Loucy (cell line): ENCODE measurements at regions not wholly inside any gene's neighbourhood (a gene's known extent, or its start where the extent isn't known, plus 50 kb on each side); places are given as distances from the start of the nearest gene placed in this dataset.

Experiments used
- H2AFZ ChIP-seq: fragments of 200-600 bp; sonication (generic); 2 replicates; pipeline ENCODE4 v1.6.0; 2016; ENCODE audit warnings: antibody characterized with exemption, mild to moderate bottlenecking, low read length, moderate library complexity
- H3F3A ChIP-seq: fragments of 200-600 bp; 2 replicates; pipeline ENCODE4 v1.6.0; 2016; ENCODE audit warnings: antibody characterized with exemption, low read depth, mild to moderate bottlenecking
- H3K27me3 ChIP-seq: fragments of 200-600 bp; sonication (generic); 2 replicates; pipeline ENCODE4 v1.6.1; 2014; ENCODE audit warnings: low read length, mild to moderate bottlenecking; ENCODE audit not compliant: insufficient read depth, poor library complexity, severe bottlenecking
- H3K36me3 ChIP-seq: fragments of 200-600 bp; sonication (generic); 2 replicates; pipeline ENCODE4 v1.6.1; 2016; ENCODE audit warnings: low read length; ENCODE audit not compliant: insufficient read depth
- H3K4me1 ChIP-seq: fragments of 200-600 bp; sonication (generic); 2 replicates; pipeline ENCODE4 v1.5.1; 2014; ENCODE audit warnings: low read length, mild to moderate bottlenecking; ENCODE audit not compliant: insufficient read depth, poor library complexity, severe bottlenecking
- H3K4me2 ChIP-seq: fragments of 200-600 bp; sonication (generic); 2 replicates; pipeline ENCODE4 v1.6.0; 2014; ENCODE audit warnings: antibody characterized with exemption, low read length, low read depth, mild to moderate bottlenecking; ENCODE audit not compliant: poor library complexity, severe bottlenecking
- H3K4me3 ChIP-seq: fragments of 200-600 bp; sonication (generic); 2 replicates; pipeline ENCODE4 v1.5.1; 2014; ENCODE audit warnings: low read length, mild to moderate bottlenecking, mixed read lengths; ENCODE audit not compliant: poor library complexity, severe bottlenecking
- H3K79me2 ChIP-seq: fragments of 200-600 bp; sonication (generic); 2 replicates; pipeline ENCODE4 v1.6.1; 2014; ENCODE audit warnings: low read length; ENCODE audit not compliant: insufficient read depth
- H3K9ac ChIP-seq: fragments of 200-600 bp; sonication (generic); 2 replicates; pipeline ENCODE4 v1.6.0; 2014; ENCODE audit warnings: mild to moderate bottlenecking, low read depth, low read length, moderate library complexity; ENCODE audit not compliant: poor library complexity, severe bottlenecking
- H3K9me2 ChIP-seq: fragments of 200-600 bp; sonication (generic); replicated peaks from 2 replicates; pipeline ENCODE4 v1.6.1; 2016; ENCODE audit warnings: low read depth, low read length, mixed read lengths
- H3K9me3 ChIP-seq: fragments of 200-600 bp; sonication (generic); 2 replicates; pipeline ENCODE4 v1.6.1; 2014; ENCODE audit warnings: mild to moderate bottlenecking, antibody characterized with exemption, low read length, low read depth; ENCODE audit not compliant: insufficient read depth
- H4K20me1 ChIP-seq: fragments of 200-600 bp; sonication (generic); 2 replicates; pipeline ENCODE4 v1.6.0; 2014; ENCODE audit warnings: antibody characterized with exemption, low read length, mild to moderate bottlenecking; ENCODE audit not compliant: insufficient read depth, poor library complexity, severe bottlenecking
- CTCF ChIP-seq: fragments of 200-600 bp; sonication (generic); conservative IDR thresholded peaks from 2 replicates; pipeline ENCODE4 v1.5.1; 2014; ENCODE audit warnings: mild to moderate bottlenecking, antibody characterized with exemption, low read length
- EZH2phosphoT487 ChIP-seq: fragments of 200-600 bp; IDR thresholded peaks from 2 replicates; pipeline ENCODE4 v1.6.1; 2018; ENCODE audit warnings: antibody characterized with exemption, mild to moderate bottlenecking, moderate library complexity, borderline replicate concordance

DNA sequence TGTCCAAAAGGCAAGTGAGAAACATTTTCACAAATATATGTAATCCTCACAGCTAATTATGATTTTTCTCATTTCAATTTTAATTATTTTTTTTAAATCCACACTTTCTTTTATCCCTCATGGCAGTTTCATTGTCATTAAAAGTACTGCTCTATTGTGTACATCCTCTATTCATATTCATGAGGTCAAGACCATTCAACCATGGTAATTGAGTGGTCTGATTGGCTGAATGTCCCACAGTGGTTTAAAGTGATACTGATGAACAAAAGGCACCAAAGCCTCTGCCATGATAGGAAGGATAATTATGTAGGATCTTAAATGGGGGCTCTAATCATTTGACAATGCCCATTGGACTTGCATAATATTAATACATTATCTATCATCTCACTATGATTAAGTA lies 108.4 kb upstream of the EPHA4 start:
- TF ChIP-seq EZH2phosphoT487 (no peak), CTCF (no peak)
- H3K9me3 ChIP-seq, result no peaks in the 10 kb centered on the region; the same call in 1 of the 2 replicates
- H3K9ac ChIP-seq, result no peak overlapping the region
- no peaks in the 10 kb centered on the region for H3F3A ChIP-seq
- no peaks in the 10 kb centered on the region for H3K4me1 ChIP-seq
- H4K20me1 ChIP-seq, result no peaks in the 10 kb centered on the region
- H2AFZ ChIP-seq, result no peak overlapping the region
- no peaks in the 10 kb centered on the region for H3K27me3 ChIP-seq
- H3K79me2 ChIP-seq, result no peaks in the 10 kb centered on the region
- no peaks in the 10 kb centered on the region for H3K36me3 ChIP-seq
- no peak overlapping the region for H3K4me3 ChIP-seq
- H3K4me2 ChIP-seq, result no peak overlapping the region
- no peaks in the 10 kb centered on the region for H3K9me2 ChIP-seq

- no peak overlapping the region for H2AFZ ChIP-seq
- no peaks in the 10 kb centered on the region for H3K4me1 ChIP-seq
- H3K79me2 ChIP-seq, result no peaks in the 10 kb centered on the region
- H3K9me2 ChIP-seq, result no peaks in the 10 kb centered on the region
- H3K9ac ChIP-seq, result no peak overlapping the region
- no peaks in the 10 kb centered on the region for H3F3A ChIP-seq
- TF ChIP-seq EZH2phosphoT487 (no peak), CTCF (no peak)
- H4K20me1 ChIP-seq, result no peaks in the 10 kb centered on the region
- H3K36me3 ChIP-seq, result no peaks in the 10 kb centered on the region
- H3K27me3 ChIP-seq, result no peaks in the 10 kb centered on the region
- no peak overlapping the region for H3K4me3 ChIP-seq
- no peaks in the 10 kb centered on the region for H3K9me3 ChIP-seq
- H3K4me2 ChIP-seq, result no peak overlapping the region
Measured at GRCh38 chr2:221677688-221678087, 105.6 kb upstream of the EPHA4 start.

- TF ChIP-seq EZH2phosphoT487 (no peak), CTCF (no peak)
- no peak overlapping the region for H2AFZ ChIP-seq
- H4K20me1 ChIP-seq, result no peaks in the 10 kb centered on the region
- no peaks in the 10 kb centered on the region for H3K9me3 ChIP-seq
- H3K4me3 ChIP-seq, result no peak overlapping the region
- H3K27me3 ChIP-seq, result no peaks in the 10 kb centered on the region
- H3K9ac ChIP-seq, result no peak overlapping the region
- no peaks in the 10 kb centered on the region for H3K4me1 ChIP-seq
- no peaks in the 10 kb centered on the region for H3F3A ChIP-seq
- no peaks in the 10 kb centered on the region for H3K36me3 ChIP-seq
- H3K79me2 ChIP-seq, result no peaks in the 10 kb centered on the region
- H3K9me2 ChIP-seq, result no peaks in the 10 kb centered on the region
- H3K4me2 ChIP-seq, result no peak overlapping the region
Measured at GRCh38 chr2:221676566-221677172, 104.6 kb upstream of the EPHA4 start.
